HEK293 (cell line): ENCODE measurements at regions not wholly inside any gene's neighbourhood (a gene's known extent, or its start where the extent isn't known, plus 50 kb on each side); places are given as distances from the start of the nearest gene placed in this dataset.

Experiments
- BCL11A ChIP-seq: fragments of 450-650 bp; formaldehyde crosslinking; IDR thresholded peaks from 2 replicates; pipeline ENCODE4 v1.5.1; 2016; ENCODE audit warnings: low read depth, missing biosample characterization, missing genetic modification characterization
- CTCF ChIP-seq: fragments of 450-650 bp; formaldehyde crosslinking; IDR thresholded peaks from 2 replicates; pipeline ENCODE4 v1.5.1; 2016; ENCODE audit warnings: missing biosample characterization, missing genetic modification characterization
- PRDM10 ChIP-seq: fragments of 450-650 bp; formaldehyde crosslinking; IDR thresholded peaks from 2 replicates; pipeline ENCODE4 v1.5.1; 2016; ENCODE audit warnings: missing biosample characterization, missing genetic modification characterization
- REST ChIP-seq: fragments of 450-650 bp; formaldehyde crosslinking; IDR thresholded peaks from 2 replicates; pipeline ENCODE4 v1.5.1; 2016; ENCODE audit warnings: missing biosample characterization, missing genetic modification characterization
- SETDB1 ChIP-seq: IDR thresholded peaks from one replicate; pipeline ENCODE4 v1.6.1; 2017; ENCODE audit warnings: mild to moderate bottlenecking, low read length, moderate library complexity, mixed read lengths; ENCODE audit not compliant: insufficient read length
- SP2 ChIP-seq: fragments of 450-650 bp; formaldehyde crosslinking; IDR thresholded peaks from 2 replicates; pipeline ENCODE4 v1.5.1; 2016; ENCODE audit warnings: missing biosample characterization, missing genetic modification characterization
- ZBTB11 ChIP-seq: fragments of 450-650 bp; formaldehyde crosslinking; conservative IDR thresholded peaks from 2 replicates; pipeline ENCODE4 v1.5.1; 2016; ENCODE audit warnings: low read depth, missing biosample characterization, missing genetic modification characterization
- ZNF169 ChIP-seq: fragments of 450-650 bp; formaldehyde crosslinking; IDR thresholded peaks from 2 replicates; pipeline ENCODE4 v1.5.1; 2016; ENCODE audit warnings: missing biosample characterization, missing genetic modification characterization
- ZNF184 ChIP-seq: fragments of 450-650 bp; IDR thresholded peaks from 2 replicates; pipeline ENCODE4 v1.5.1; 2018; ENCODE audit warnings: missing biosample characterization, mild to moderate bottlenecking, missing genetic modification characterization
- ZNF280D ChIP-seq: fragments of 450-650 bp; formaldehyde crosslinking; IDR thresholded peaks from 2 replicates; pipeline ENCODE4 v1.5.1; 2016; ENCODE audit warnings: missing biosample characterization, missing genetic modification characterization
- ZNF501 ChIP-seq: fragments of 450-650 bp; formaldehyde crosslinking; IDR thresholded peaks from 2 replicates; pipeline ENCODE4 v1.5.1; 2016; ENCODE audit warnings: missing biosample characterization, missing genetic modification characterization

GRCh38 chr2:142314164-142314563, 183.3 kb upstream of the LRP1B start:
- TF ChIP-seq CTCF (no peak), ZNF169 (tag by site-specific recombination) (no peak), ZNF280D (no peak), ZNF184 (tag by site-specific recombination) (no peak), ZBTB11 (tag by site-specific recombination) (no peak), PRDM10 (tag by site-specific recombination) (no peak), SP2 (tag by site-specific recombination) (no peak), SETDB1 (no peak), REST (tag by site-specific recombination) (no peak), ZNF501 (no peak), BCL11A (tag by site-specific recombination) (no peak)
